ENCODE measurements at regions not wholly inside any gene's neighbourhood (a gene's known extent, or its start where the extent isn't known, plus 50 kb on each side); places are given as distances from the start of the nearest gene placed in this dataset.

GRCh38 chr10:107715565-107715964, 551.1 kb upstream of the SORCS1 start (continued):
- TF ChIP-seq HMGXB4 (CRISPR knock-in tag; IDR thresholded peaks at IDR 0.05) (no peak), NR2C2 (CRISPR knock-in tag; IDR thresholded peaks at IDR 0.05) (no peak), ZNF219 (CRISPR knock-in tag; IDR thresholded peaks at IDR 0.05; ENCODE audit: borderline replicate concordance) (no peak), NR1H2 (CRISPR knock-in tag; IDR thresholded peaks at IDR 0.05) (no peak)

GRCh38 chr10:107708981-107709380, 544.5 kb upstream of the SORCS1 start:
- no peak for DNase-seq (ENCODE audit: low spot score)
- ATAC-seq, result no peak
- TF ChIP-seq TCF7 (CRISPR knock-in tag; IDR thresholded peaks at IDR 0.05; ENCODE audit: low read depth), result no peak
- TF ChIP-seq GABPB1 (CRISPR knock-in tag; IDR thresholded peaks at IDR 0.05), result no peak
- no peak for TF ChIP-seq GTF2I (CRISPR knock-in tag; conservative IDR thresholded peaks at IDR 0.05)
- no peak for TF ChIP-seq ZNF281 (CRISPR knock-in tag; IDR thresholded peaks at IDR 0.05)
- TF ChIP-seq ATF3 (CRISPR knock-in tag; conservative IDR thresholded peaks at IDR 0.05), result no peak
- no peak for TF ChIP-seq NR2C2 (CRISPR knock-in tag; IDR thresholded peaks at IDR 0.05)
- no peak for TF ChIP-seq MAX (CRISPR knock-in tag; IDR thresholded peaks at IDR 0.05)
- TF ChIP-seq ZNF423 (CRISPR knock-in tag; IDR thresholded peaks at IDR 0.05), result no peak
- no peak for TF ChIP-seq ELF4 (CRISPR knock-in tag; IDR thresholded peaks at IDR 0.05; ENCODE audit: low read depth)
- no peak for TF ChIP-seq SMAD3 (CRISPR knock-in tag; IDR thresholded peaks at IDR 0.05; ENCODE audit: borderline replicate concordance)
- TF ChIP-seq GRHL2 (CRISPR knock-in tag; IDR thresholded peaks at IDR 0.05; ENCODE audit: insufficient replicate concordance, severe bottlenecking), result no peak
- TF ChIP-seq RELA (CRISPR knock-in tag; IDR thresholded peaks at IDR 0.05; ENCODE audit: borderline replicate concordance), result no peak
- CTCF ChIA-PET, result no interaction called here
- POLR2A ChIA-PET, result no interaction called here
- no peak overlapping the region for H3K27ac Mint-ChIP-seq
- no peaks in the 10 kb centered on the region for H3K4me1 Mint-ChIP-seq
- no peak overlapping the region for H3K4me3 Mint-ChIP-seq
- H3K27me3 Mint-ChIP-seq (ENCODE audit: low read depth), result no peaks in the 10 kb centered on the region
- no peaks in the 10 kb centered on the region for H3K36me3 Mint-ChIP-seq
- H3K9me3 Mint-ChIP-seq, result no peaks in the 10 kb centered on the region

- ATAC-seq (no peak), DNase-seq (ENCODE audit: low spot score) (no peak)
- Mint-ChIP-seq H3K9me3 (no peaks in the 10 kb centered on the region), H3K4me1 (no peaks in the 10 kb centered on the region), H3K36me3 (no peaks in the 10 kb centered on the region), H3K27me3 (ENCODE audit: low read depth) (no peaks in the 10 kb centered on the region), H3K27ac (no peak overlapping the region), H3K4me3 (no peak overlapping the region)
- ChIA-PET POLR2A (no interaction called here), CTCF (no interaction called here)
- TF ChIP-seq ZNF317 (CRISPR knock-in tag; IDR thresholded peaks at IDR 0.05; ENCODE audit: borderline replicate concordance, low read depth), result no peak
- no peak for TF ChIP-seq MXD4 (CRISPR knock-in tag; IDR thresholded peaks at IDR 0.05; ENCODE audit: borderline replicate concordance)
- no peak for TF ChIP-seq NFE2L1 (CRISPR knock-in tag; IDR thresholded peaks at IDR 0.05)
- TF ChIP-seq CREB1 (CRISPR knock-in tag; IDR thresholded peaks at IDR 0.05), result no peak
- no peak for TF ChIP-seq FOXJ3 (CRISPR knock-in tag; IDR thresholded peaks at IDR 0.05; ENCODE audit: borderline replicate concordance)
- TF ChIP-seq TP53 (CRISPR knock-in tag; IDR thresholded peaks at IDR 0.05), result no peak
- no peak for TF ChIP-seq ZMAT4 (CRISPR knock-in tag; IDR thresholded peaks at IDR 0.05)
- TF ChIP-seq TEAD1 (CRISPR knock-in tag; IDR thresholded peaks at IDR 0.05), result no peak
- TF ChIP-seq SMAD4 (CRISPR knock-in tag; IDR thresholded peaks at IDR 0.05), result no peak
These were observed 541.7 kb upstream of the SORCS1 start for GRCh38 chr10:107706096-107706725.

Measured in WTC11 (cell line).